NT2/D1 (cell line): ENCODE measurements at regions not wholly inside any gene's neighbourhood (a gene's known extent, or its start where the extent isn't known, plus 50 kb on each side); places are given as distances from the start of the nearest gene placed in this dataset.

Experiments
- SUZ12 ChIP-seq: IDR thresholded peaks from 2 replicates; pipeline ENCODE4 v1.6.1; 2011; ENCODE audit not compliant: insufficient read length, insufficient read depth; ENCODE audit errors: extremely low read depth
- YY1 ChIP-seq: IDR thresholded peaks from 2 replicates; pipeline ENCODE4 v1.6.1; 2011; ENCODE audit not compliant: insufficient read length, insufficient read depth
- ZNF274 ChIP-seq: IDR thresholded peaks from 2 replicates; pipeline ENCODE4 v1.6.1; 2011; ENCODE audit warnings: mild to moderate bottlenecking, low read depth, low read length

DNA sequence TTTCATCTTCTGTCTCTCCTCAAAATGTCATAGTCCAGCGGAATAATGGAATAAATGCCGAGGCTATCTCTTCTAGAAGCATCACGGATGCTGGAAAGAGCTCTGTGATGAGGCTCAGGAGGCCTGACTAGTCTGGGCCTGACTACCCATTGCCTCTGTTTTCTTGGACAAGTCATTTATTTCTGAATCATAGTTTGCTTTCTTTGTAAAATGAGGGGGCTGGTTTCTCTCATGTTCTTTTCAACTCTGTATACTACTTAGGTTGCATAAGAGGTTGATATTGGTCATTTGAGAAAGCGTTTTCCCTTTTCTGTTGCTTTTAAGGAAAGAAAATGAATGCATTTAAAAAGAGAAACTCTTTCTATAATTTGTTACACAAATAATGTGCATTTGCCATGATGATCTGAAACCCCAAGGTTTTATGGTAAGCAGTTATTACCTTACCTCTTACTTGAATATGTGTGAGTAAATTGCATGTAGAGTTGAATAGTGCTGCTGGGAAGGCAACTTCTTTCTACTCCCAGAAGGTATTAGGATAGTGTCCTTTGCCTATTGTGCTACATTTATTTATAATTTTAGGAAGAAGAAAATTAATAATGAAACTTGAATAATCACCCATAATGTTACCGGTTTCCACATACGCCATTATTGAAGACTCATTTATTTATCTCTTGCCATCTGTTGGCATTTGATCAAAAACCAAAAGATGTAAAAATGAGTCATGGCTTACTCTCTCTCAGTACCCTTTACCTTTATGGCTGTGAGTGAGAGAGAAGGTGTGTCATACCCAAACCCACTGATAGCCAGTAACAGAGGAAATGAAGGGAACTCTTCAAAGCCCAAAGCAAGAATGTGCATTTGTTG is 179.1 kb downstream of the FASLG start:
- TF ChIP-seq YY1 = no peak
- no peak for TF ChIP-seq ZNF274
- no peak for TF ChIP-seq SUZ12
